HepG2 (cell line): ENCODE measurements at regions not wholly inside any gene's neighbourhood (a gene's known extent, or its start where the extent isn't known, plus 50 kb on each side); places are given as distances from the start of the nearest gene placed in this dataset.

Experiments used
- ATAC-seq: fragments of 200-7000 bp; cut with Tn5 transposase; 3 replicates; pipeline ENCODE4 v1.9.1; 2020; ENCODE audit warnings: mild to moderate bottlenecking, moderate library complexity
- BruUV-seq: library from RNA; stranded (reverse); fragments of 400-500 nt; replicated peaks from 2 replicates; lab custom pipeline; 2021; lab: Mats Ljungman, UMichigan
- CTCF ChIA-PET: fragments of 300-600 bp; formaldehyde crosslinking; extraction: SDS; loops from one replicate; lab custom pipeline; 2021; ENCODE audit warnings: low total read pairs, inconsistent platforms, low intra/inter-chr PET ratio; lab: Yijun Ruan, JAX
- POLR2A ChIA-PET: fragments of 350-600 bp; sonication (Branson Sonifier 250); formaldehyde crosslinking; loops from one replicate; lab custom pipeline; 2020; ENCODE audit warnings: antibody characterized with exemption, inconsistent platforms; lab: Yijun Ruan, JAX
- DNase-seq: peaks from one replicate; pipeline ENCODE4 v3.0.0-alpha.2; 2015; ENCODE audit warnings: low spot score
- FAIRE-seq: peaks from 3 replicates; lab custom pipeline; 2011; peaks lifted over from hg19 to GRCh38; lab: Jason Lieb, UNC
- H2AFZ ChIP-seq: one replicate; pipeline ENCODE4 v1.6.1; 2011; ENCODE audit warnings: low read length, inconsistent platforms
- H3K27ac ChIP-seq: fragments of 300-600 bp; 3 replicates; pipeline ENCODE4 v1.8.0; 2011; ENCODE audit warnings: mixed run types, mild to moderate bottlenecking, mixed read lengths, low read length, inconsistent platforms; ENCODE audit not compliant: insufficient read depth; ENCODE audit errors: extremely low read length
- H3K27me3 ChIP-seq, 2 experiments: fragments of 200-600 bp in 1 of 2; 2 replicates in 1 of 2; 3 replicates in 1 of 2; pipeline versions ENCODE4 v1.6.0 to v1.8.0; 2011; ENCODE audit warnings: low read length in 2 of 2, mild to moderate bottlenecking in 2 of 2, moderate library complexity in 2 of 2, inconsistent platforms in 1 of 2; ENCODE audit not compliant: insufficient read depth in 2 of 2, control insufficient read depth in 1 of 2
- H3K36me3 ChIP-seq, 2 experiments: fragments of 200-600 bp in 1 of 2; replicated peaks in 1 of 2; 2 replicates in 1 of 2; 3 replicates in 1 of 2; pipeline versions ENCODE4 v1.5.1 to v1.8.0; 2011; ENCODE audit warnings: low read length in 2 of 2, inconsistent platforms in 1 of 2; ENCODE audit not compliant: insufficient read depth in 2 of 2, control insufficient read depth in 1 of 2
- H3K4me1 ChIP-seq: 2 replicates; pipeline ENCODE4 v1.5.1; 2012; ENCODE audit warnings: low read length, inconsistent platforms; ENCODE audit not compliant: insufficient read depth
- H3K4me2 ChIP-seq: 2 replicates; pipeline ENCODE4 v1.6.0; 2011; ENCODE audit warnings: low read depth, low read length, inconsistent platforms
- H3K4me3 ChIP-seq, 3 experiments: fragments of 200-600 bp in 1 of 3; sonication (generic), shearing (Covaris generic) in 1 of 3; replicated peaks in 1 of 3; 2 replicates each; pipeline ENCODE4 v1.5.1; 2011 to 2016; ENCODE audit warnings: low read length in 3 of 3, inconsistent platforms in 2 of 3, low read depth in 2 of 3, mild to moderate bottlenecking in 2 of 3, control low read depth in 1 of 3, mixed read lengths in 1 of 3; ENCODE audit not compliant: insufficient read depth in 1 of 3
- H3K79me2 ChIP-seq: one replicate; pipeline ENCODE4 v1.6.1; 2011; ENCODE audit warnings: low read length, inconsistent platforms; ENCODE audit not compliant: insufficient read depth
- H3K9ac ChIP-seq: 2 replicates; pipeline ENCODE4 v1.6.0; 2011; ENCODE audit warnings: mild to moderate bottlenecking, low read depth, low read length, inconsistent platforms; ENCODE audit not compliant: insufficient read depth
- H3K9me3 ChIP-seq: 2 replicates; pipeline ENCODE4 v1.5.1; 2012; ENCODE audit warnings: mild to moderate bottlenecking, low read length
- H4K20me1 ChIP-seq: 2 replicates; pipeline ENCODE4 v1.6.0; 2011; ENCODE audit warnings: inconsistent platforms, mild to moderate bottlenecking, low read length, moderate library complexity; ENCODE audit not compliant: insufficient read depth
- ARID4A ChIP-seq: sonication (generic); formaldehyde crosslinking; IDR thresholded peaks from 2 replicates; pipeline ENCODE4 v1.5.0; 2020; ENCODE audit warnings: mild to moderate bottlenecking, missing genetic modification reagents, borderline replicate concordance
- CREBL2 ChIP-seq: sonication (generic); formaldehyde crosslinking; IDR thresholded peaks from 2 replicates; pipeline ENCODE4 v1.8.1; 2023; ENCODE audit warnings: missing genetic modification reagents, mild to moderate bottlenecking, borderline replicate concordance
- HINFP ChIP-seq: sonication (generic); formaldehyde crosslinking; IDR thresholded peaks from 2 replicates; pipeline ENCODE4 v1.4.0; 2020; ENCODE audit warnings: low read depth, mild to moderate bottlenecking, missing genetic modification reagents
- MED8 ChIP-seq: sonication (generic); formaldehyde crosslinking; IDR thresholded peaks from 2 replicates; pipeline ENCODE4 v1.8.1; 2023; ENCODE audit warnings: mild to moderate bottlenecking, missing genetic modification reagents; ENCODE audit not compliant: insufficient replicate concordance
- NFIB ChIP-seq: sonication (generic); formaldehyde crosslinking; IDR thresholded peaks from 2 replicates; pipeline ENCODE4 v1.9.0; 2021; ENCODE audit warnings: missing genetic modification reagents, mild to moderate bottlenecking, borderline replicate concordance
- POLR2AphosphoS2 ChIP-seq: IDR thresholded peaks from 2 replicates; pipeline ENCODE4 v1.6.1; 2011; ENCODE audit warnings: low read depth, low read length, improper control_type of control experiment
- SP2 ChIP-seq: sonication (generic); formaldehyde crosslinking; IDR thresholded peaks from 2 replicates; pipeline ENCODE4 v1.5.1; 2020; ENCODE audit warnings: mild to moderate bottlenecking, missing genetic modification reagents
- ZBTB44 ChIP-seq: sonication (generic); formaldehyde crosslinking; IDR thresholded peaks from 2 replicates; pipeline ENCODE4 v1.4.0; 2020; ENCODE audit warnings: missing genetic modification reagents
- ZBTB7B ChIP-seq: sonication (generic); formaldehyde crosslinking; IDR thresholded peaks from 2 replicates; pipeline ENCODE4 v1.4.0; 2020; ENCODE audit warnings: missing genetic modification reagents
- ZNF24 ChIP-seq: fragments of 450-650 bp; IDR thresholded peaks from 2 replicates; pipeline ENCODE4 v1.6.1; 2017; ENCODE audit warnings: antibody characterized with exemption, mild to moderate bottlenecking
- ZNF34 ChIP-seq: sonication (generic); formaldehyde crosslinking; IDR thresholded peaks from 2 replicates; pipeline ENCODE4 v1.4.0; 2020; ENCODE audit warnings: mild to moderate bottlenecking, missing genetic modification reagents, borderline replicate concordance
- WGBS: methylation state at CpG from one replicate; pipeline ENCODE4 v1.1.6; 2017; ENCODE audit warnings: low lambda C conversion rate; 5-methylcytosine and 5-hydroxymethylcytosine counted together
- in situ Hi-C: cut with HindIII; loops from 2 replicates; pipeline ENCODE4 v1.10.0; 2017; ENCODE audit warnings: low pct_unique_long_range_greater_than_20kb; ENCODE audit not compliant: extremely low pct_ligation_motif_present
- intact Hi-C: fragments of 100-400 bp; cut with micrococcal nuclease; formaldehyde crosslinking; loops from one replicate; pipeline ENCODE4 v1.10.0; 2022; ENCODE audit not compliant: unreplicated experiment

GRCh38 chr5:2524620-2525019 lies 226.9 kb downstream of the IRX2 start (continued):
- no peak for TF ChIP-seq ARID4A (CRISPR knock-in tag)
- TF ChIP-seq NFIB (CRISPR knock-in tag) = no peak
- no peak for TF ChIP-seq ZNF34 (CRISPR knock-in tag)

GRCh38 chr5:2523180-2523579 lies 228.3 kb downstream of the IRX2 start:
- peaks cover 4 to 20% of the 10 kb centered on the region in 2 experiments; a peak in 3 of 5 replicates for H3K27me3 ChIP-seq
- H3K4me1 ChIP-seq = no peaks in the 10 kb centered on the region
- H2AFZ ChIP-seq = no peak overlapping the region
- H3K27ac ChIP-seq = no peak overlapping the region
- FAIRE-seq (no peak), ATAC-seq (no peak)
- intact Hi-C loops = no loop called here
- H3K9ac ChIP-seq = no peak overlapping the region
- no peak overlapping the region for H3K4me2 ChIP-seq
- no peaks in the 10 kb centered on the region for H3K36me3 ChIP-seq
- TF ChIP-seq HINFP (CRISPR knock-in tag) (no peak), SP2 (CRISPR knock-in tag) (no peak), ZNF24 (no peak), POLR2AphosphoS2 (no peak), ZBTB7B (CRISPR knock-in tag) (no peak), CREBL2 (CRISPR knock-in tag) (no peak), ZBTB44 (CRISPR knock-in tag) (no peak), MED8 (CRISPR knock-in tag) (no peak)
- TF ChIP-seq, all 625 proteins: peak for 0
- 55% methylated on average over 9 of the region's 12 CpGs for WGBS
- BruUV-seq = no TSS peak
- Histone ChIP-seq H3K9me3 (no peaks in the 10 kb centered on the region), H4K20me1 (no peaks in the 10 kb centered on the region), H3K79me2 (no peaks in the 10 kb centered on the region), H3K4me3 (no peak overlapping the region)
- POLR2A ChIA-PET = no interaction called here
- in situ Hi-C loops = no loop called here
- no peak for DNase-seq
- CTCF ChIA-PET = no interaction called here
